Fibroblast of pulmonary artery (primary cell): ENCODE measurements at regions not wholly inside any gene's neighbourhood (a gene's known extent, or its start where the extent isn't known, plus 50 kb on each side); places are given as distances from the start of the nearest gene placed in this dataset.

Source experiments
- DNase-seq: peaks from one replicate; pipeline ENCODE4 v3.0.0-alpha.2; 2010; ENCODE audit warnings: low read depth
- H3K4me3 ChIP-seq: replicated peaks from 2 replicates; pipeline ENCODE4 v1.5.1; 2011; ENCODE audit warnings: low read depth, mild to moderate bottlenecking, control low read depth, low read length, moderate library complexity
- CTCF ChIP-seq: IDR thresholded peaks from 2 replicates; pipeline ENCODE4 v1.5.1; 2011; ENCODE audit warnings: mild to moderate bottlenecking, control low read depth, low read length, inconsistent platforms; ENCODE audit errors: missing control alignments

- H3K4me3 ChIP-seq: no peak overlapping the region
- no peak for DNase-seq
- TF ChIP-seq CTCF: no peak
These were observed 120.1 kb downstream of the BOD1 start for GRCh38 chr5:173496129-173496882.

- TF ChIP-seq CTCF: no peak
- H3K4me3 ChIP-seq: no peak overlapping the region
- peak; percentile 31 for DNase-seq
These were observed 121.1 kb downstream of the BOD1 start for GRCh38 chr5:173495225-173495904.

GRCh38 chr5:173494446-173494845, 122.0 kb downstream of the BOD1 start:
- no peak for DNase-seq
- H3K4me3 ChIP-seq: no peak overlapping the region
- TF ChIP-seq CTCF: no peak

GRCh38 chr5:173493846-173494245, 122.6 kb downstream of the BOD1 start:
- no peak for TF ChIP-seq CTCF
- no peak overlapping the region for H3K4me3 ChIP-seq
- DNase-seq: no peak

GRCh38 chr5:173493040-173493439, 123.4 kb downstream of the BOD1 start:
- no peak overlapping the region for H3K4me3 ChIP-seq
- DNase-seq: no peak
- no peak for TF ChIP-seq CTCF

GRCh38 chr5:173490681-173491080, 125.8 kb downstream of the BOD1 start:
- no peak for DNase-seq
- no peak overlapping the region for H3K4me3 ChIP-seq

More at GRCh38 chr5:173490681-173491080, 125.8 kb downstream of the BOD1 start:
- no peak for TF ChIP-seq CTCF
